HepG2 (cell line): ENCODE measurements at regions not wholly inside any gene's neighbourhood (a gene's known extent, or its start where the extent isn't known, plus 50 kb on each side); places are given as distances from the start of the nearest gene placed in this dataset.

Source experiments
- ATAC-seq: fragments of 200-7000 bp; cut with Tn5 transposase; 3 replicates; pipeline ENCODE4 v1.9.1; 2020; ENCODE audit warnings: mild to moderate bottlenecking, moderate library complexity
- BruUV-seq: library from RNA; stranded (reverse); fragments of 400-500 nt; replicated peaks from 2 replicates; lab custom pipeline; 2021; lab: Mats Ljungman, UMichigan
- CTCF ChIA-PET: fragments of 300-600 bp; formaldehyde crosslinking; extraction: SDS; loops from one replicate; lab custom pipeline; 2021; ENCODE audit warnings: low total read pairs, inconsistent platforms, low intra/inter-chr PET ratio; lab: Yijun Ruan, JAX
- POLR2A ChIA-PET: fragments of 350-600 bp; sonication (Branson Sonifier 250); formaldehyde crosslinking; loops from one replicate; lab custom pipeline; 2020; ENCODE audit warnings: antibody characterized with exemption, inconsistent platforms; lab: Yijun Ruan, JAX
- DNase-seq: peaks from one replicate; pipeline ENCODE4 v3.0.0-alpha.2; 2015; ENCODE audit warnings: low spot score
- FAIRE-seq: peaks from 3 replicates; lab custom pipeline; 2011; peaks lifted over from hg19 to GRCh38; lab: Jason Lieb, UNC
- H2AFZ ChIP-seq: one replicate; pipeline ENCODE4 v1.6.1; 2011; ENCODE audit warnings: low read length, inconsistent platforms
- H3K27ac ChIP-seq: fragments of 300-600 bp; 3 replicates; pipeline ENCODE4 v1.8.0; 2011; ENCODE audit warnings: mixed run types, mild to moderate bottlenecking, mixed read lengths, low read length, inconsistent platforms; ENCODE audit not compliant: insufficient read depth; ENCODE audit errors: extremely low read length
- H3K27me3 ChIP-seq, 2 experiments: fragments of 200-600 bp in 1 of 2; 2 replicates in 1 of 2; 3 replicates in 1 of 2; pipeline versions ENCODE4 v1.6.0 to v1.8.0; 2011; ENCODE audit warnings: low read length in 2 of 2, mild to moderate bottlenecking in 2 of 2, moderate library complexity in 2 of 2, inconsistent platforms in 1 of 2; ENCODE audit not compliant: insufficient read depth in 2 of 2, control insufficient read depth in 1 of 2
- H3K36me3 ChIP-seq, 2 experiments: fragments of 200-600 bp in 1 of 2; replicated peaks in 1 of 2; 2 replicates in 1 of 2; 3 replicates in 1 of 2; pipeline versions ENCODE4 v1.5.1 to v1.8.0; 2011; ENCODE audit warnings: low read length in 2 of 2, inconsistent platforms in 1 of 2; ENCODE audit not compliant: insufficient read depth in 2 of 2, control insufficient read depth in 1 of 2
- H3K4me1 ChIP-seq: 2 replicates; pipeline ENCODE4 v1.5.1; 2012; ENCODE audit warnings: low read length, inconsistent platforms; ENCODE audit not compliant: insufficient read depth
- H3K4me2 ChIP-seq: 2 replicates; pipeline ENCODE4 v1.6.0; 2011; ENCODE audit warnings: low read depth, low read length, inconsistent platforms
- H3K4me3 ChIP-seq, 3 experiments: fragments of 200-600 bp in 1 of 3; sonication (generic), shearing (Covaris generic) in 1 of 3; replicated peaks in 1 of 3; 2 replicates each; pipeline ENCODE4 v1.5.1; 2011 to 2016; ENCODE audit warnings: low read length in 3 of 3, inconsistent platforms in 2 of 3, low read depth in 2 of 3, mild to moderate bottlenecking in 2 of 3, control low read depth in 1 of 3, mixed read lengths in 1 of 3; ENCODE audit not compliant: insufficient read depth in 1 of 3
- H3K79me2 ChIP-seq: one replicate; pipeline ENCODE4 v1.6.1; 2011; ENCODE audit warnings: low read length, inconsistent platforms; ENCODE audit not compliant: insufficient read depth
- H3K9ac ChIP-seq: 2 replicates; pipeline ENCODE4 v1.6.0; 2011; ENCODE audit warnings: mild to moderate bottlenecking, low read depth, low read length, inconsistent platforms; ENCODE audit not compliant: insufficient read depth
- H3K9me3 ChIP-seq: 2 replicates; pipeline ENCODE4 v1.5.1; 2012; ENCODE audit warnings: mild to moderate bottlenecking, low read length
- H4K20me1 ChIP-seq: 2 replicates; pipeline ENCODE4 v1.6.0; 2011; ENCODE audit warnings: inconsistent platforms, mild to moderate bottlenecking, low read length, moderate library complexity; ENCODE audit not compliant: insufficient read depth
- ARNT2 ChIP-seq: sonication (generic); formaldehyde crosslinking; IDR thresholded peaks from 2 replicates; pipeline ENCODE4 v1.8.0; 2022; ENCODE audit warnings: mild to moderate bottlenecking, low read depth, missing genetic modification reagents, moderate library complexity
- ATAD3A ChIP-seq: sonication (generic); formaldehyde crosslinking; IDR thresholded peaks from 2 replicates; pipeline ENCODE4 v1.4.0; 2020; ENCODE audit warnings: missing genetic modification reagents
- KLF6 ChIP-seq: IDR thresholded peaks from 2 replicates; pipeline ENCODE4 v1.8.0; 2016; ENCODE audit warnings: missing biosample characterization, missing genetic modification reagents
- KMT2B ChIP-seq: IDR thresholded peaks from 2 replicates; pipeline ENCODE4 v1.6.1; 2016; ENCODE audit warnings: missing genetic modification reagents, missing compliant biosample characterization
- RARG ChIP-seq: sonication (generic); formaldehyde crosslinking; IDR thresholded peaks from 2 replicates; pipeline ENCODE4 v1.4.0; 2020; ENCODE audit warnings: low read depth, mild to moderate bottlenecking, missing genetic modification reagents
- RCOR2 ChIP-seq: IDR thresholded peaks from 2 replicates; pipeline ENCODE4 v1.6.1; 2016; ENCODE audit warnings: missing biosample characterization, missing genetic modification reagents
- SMARCC2 ChIP-seq: fragments of 450-650 bp; IDR thresholded peaks from 2 replicates; pipeline ENCODE4 v1.6.1; 2017; ENCODE audit warnings: antibody characterized with exemption, mild to moderate bottlenecking
- SOX5 ChIP-seq: IDR thresholded peaks from 2 replicates; pipeline ENCODE4 v1.6.1; 2016; ENCODE audit warnings: borderline replicate concordance
- TBL1XR1 ChIP-seq: fragments of 150-350 bp; IDR thresholded peaks from 2 replicates; pipeline ENCODE4 v1.6.1; 2014; ENCODE audit warnings: borderline replicate concordance, low read length; ENCODE audit not compliant: partially characterized antibody
- XBP1 ChIP-seq: sonication (generic); formaldehyde crosslinking; IDR thresholded peaks from 2 replicates; pipeline ENCODE4 v1.5.0; 2020; ENCODE audit warnings: missing genetic modification reagents
- ZFP1 ChIP-seq: IDR thresholded peaks from 2 replicates; pipeline ENCODE4 v1.6.1; 2016
- ZNF224 ChIP-seq: sonication (generic); formaldehyde crosslinking; IDR thresholded peaks from 2 replicates; pipeline ENCODE4 v1.5.0; 2020; ENCODE audit warnings: mild to moderate bottlenecking, missing genetic modification reagents
- ZNF296 ChIP-seq: sonication (generic); formaldehyde crosslinking; conservative IDR thresholded peaks from 2 replicates; pipeline ENCODE4 v1.5.0; 2020; ENCODE audit warnings: mild to moderate bottlenecking, missing genetic modification reagents
- ZNF577 ChIP-seq: sonication (generic); formaldehyde crosslinking; IDR thresholded peaks from 2 replicates; pipeline ENCODE4 v1.4.0; 2020; ENCODE audit warnings: mild to moderate bottlenecking, low read depth, missing genetic modification reagents, borderline replicate concordance
- ZNF614 ChIP-seq: IDR thresholded peaks from 2 replicates; pipeline ENCODE4 v1.6.1; 2018; ENCODE audit warnings: missing biosample characterization, missing genetic modification reagents, inconsistent platforms, borderline replicate concordance
- ZSCAN30 ChIP-seq: sonication (generic); formaldehyde crosslinking; IDR thresholded peaks from 2 replicates; pipeline ENCODE4 v1.5.0; 2020; ENCODE audit warnings: mild to moderate bottlenecking, missing genetic modification reagents
- WGBS: methylation state at CpG from one replicate; pipeline ENCODE4 v1.1.6; 2017; ENCODE audit warnings: low lambda C conversion rate; 5-methylcytosine and 5-hydroxymethylcytosine counted together
- in situ Hi-C: cut with HindIII; loops from 2 replicates; pipeline ENCODE4 v1.10.0; 2017; ENCODE audit warnings: low pct_unique_long_range_greater_than_20kb; ENCODE audit not compliant: extremely low pct_ligation_motif_present
- intact Hi-C: fragments of 100-400 bp; cut with micrococcal nuclease; formaldehyde crosslinking; loops from one replicate; pipeline ENCODE4 v1.10.0; 2022; ENCODE audit not compliant: unreplicated experiment
- TF ChIP-seq, protein P1 (sequence below): sonication (generic); formaldehyde crosslinking; IDR thresholded peaks from 2 replicates; pipeline ENCODE4 v1.5.1; 2020; ENCODE audit warnings: missing genetic modification reagents, mild to moderate bottlenecking, borderline replicate concordance
- TF ChIP-seq, protein P2 (sequence below): sonication (generic); formaldehyde crosslinking; IDR thresholded peaks from 2 replicates; pipeline ENCODE4 v1.4.0; 2020; ENCODE audit warnings: low read depth, mild to moderate bottlenecking, missing genetic modification reagents
- TF ChIP-seq, protein P3 (sequence below): sonication (generic); formaldehyde crosslinking; IDR thresholded peaks from 2 replicates; pipeline ENCODE4 v1.4.0; 2020; ENCODE audit warnings: mild to moderate bottlenecking, missing genetic modification reagents

DNA sequence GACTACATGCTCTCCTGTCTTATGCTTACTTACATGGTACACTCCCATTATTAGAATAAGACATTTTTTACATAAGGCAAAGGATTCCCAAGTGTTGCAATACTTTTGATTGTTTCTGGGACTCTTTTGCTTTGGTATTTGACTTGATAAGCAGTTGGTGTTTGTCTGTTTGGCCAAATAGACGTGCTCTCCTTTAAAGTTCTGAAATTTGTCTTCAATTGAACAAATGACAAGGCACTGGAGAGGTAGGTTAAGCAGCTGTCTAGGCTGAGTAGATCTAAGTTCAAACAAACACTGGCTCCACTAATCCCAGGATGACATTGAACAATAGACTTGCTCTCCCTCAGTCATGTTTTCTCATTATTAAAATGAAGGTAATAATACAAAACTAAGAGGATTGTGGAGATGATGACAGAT, 430.5 kb downstream of the STK39 start:
- H3K27ac ChIP-seq = peak overlapping the region; percentile 90
- peak overlapping the region; percentile 72 for H3K4me2 ChIP-seq
- no peaks in the 10 kb centered on the region for H3K36me3 ChIP-seq
- intact Hi-C loops = no loop called here
- no peaks in the 10 kb centered on the region for H3K79me2 ChIP-seq
- ATAC-seq (peak; percentile 72), FAIRE-seq (peak; percentile 94), DNase-seq (peak; percentile 94)
- no peaks in the 10 kb centered on the region for H3K9me3 ChIP-seq
- no peak overlapping the region for H3K4me3 ChIP-seq
- CTCF ChIA-PET = no interaction called here
- in situ Hi-C loops = no loop called here
- no TSS peak for BruUV-seq
- 0% methylated on average over 1 of the region's 1 CpG for WGBS
- H3K27me3 ChIP-seq = no peaks in the 10 kb centered on the region
- H3K9ac ChIP-seq = no peak overlapping the region
- H4K20me1 ChIP-seq = no peaks in the 10 kb centered on the region
- POLR2A ChIA-PET = interaction anchor here (2.7 kb wide), 1 partner anchor 10 kb away, joined by 11 read pairs; no protein-coding TSS in a partner anchor
- peaks cover 63% of the 10 kb centered on the region for H3K4me1 ChIP-seq
- no peak overlapping the region for H2AFZ ChIP-seq
- no peak for TF ChIP-seq ARNT2
- no peak for TF ChIP-seq KMT2B (CRISPR knock-in tag)
- TF ChIP-seq, protein P1, sequence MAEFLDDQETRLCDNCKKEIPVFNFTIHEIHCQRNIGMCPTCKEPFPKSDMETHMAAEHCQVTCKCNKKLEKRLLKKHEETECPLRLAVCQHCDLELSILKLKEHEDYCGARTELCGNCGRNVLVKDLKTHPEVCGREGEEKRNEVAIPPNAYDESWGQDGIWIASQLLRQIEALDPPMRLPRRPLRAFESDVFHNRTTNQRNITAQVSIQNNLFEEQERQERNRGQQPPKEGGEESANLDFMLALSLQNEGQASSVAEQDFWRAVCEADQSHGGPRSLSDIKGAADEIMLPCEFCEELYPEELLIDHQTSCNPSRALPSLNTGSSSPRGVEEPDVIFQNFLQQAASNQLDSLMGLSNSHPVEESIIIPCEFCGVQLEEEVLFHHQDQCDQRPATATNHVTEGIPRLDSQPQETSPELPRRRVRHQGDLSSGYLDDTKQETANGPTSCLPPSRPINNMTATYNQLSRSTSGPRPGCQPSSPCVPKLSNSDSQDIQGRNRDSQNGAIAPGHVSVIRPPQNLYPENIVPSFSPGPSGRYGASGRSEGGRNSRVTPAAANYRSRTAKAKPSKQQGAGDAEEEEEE = no peak
- TF ChIP-seq XBP1 (CRISPR knock-in tag) = no peak
- TF ChIP-seq RARG (CRISPR knock-in tag) = no peak
- no peak for TF ChIP-seq ATAD3A
- no peak for TF ChIP-seq SMARCC2
- TF ChIP-seq, protein P2, sequence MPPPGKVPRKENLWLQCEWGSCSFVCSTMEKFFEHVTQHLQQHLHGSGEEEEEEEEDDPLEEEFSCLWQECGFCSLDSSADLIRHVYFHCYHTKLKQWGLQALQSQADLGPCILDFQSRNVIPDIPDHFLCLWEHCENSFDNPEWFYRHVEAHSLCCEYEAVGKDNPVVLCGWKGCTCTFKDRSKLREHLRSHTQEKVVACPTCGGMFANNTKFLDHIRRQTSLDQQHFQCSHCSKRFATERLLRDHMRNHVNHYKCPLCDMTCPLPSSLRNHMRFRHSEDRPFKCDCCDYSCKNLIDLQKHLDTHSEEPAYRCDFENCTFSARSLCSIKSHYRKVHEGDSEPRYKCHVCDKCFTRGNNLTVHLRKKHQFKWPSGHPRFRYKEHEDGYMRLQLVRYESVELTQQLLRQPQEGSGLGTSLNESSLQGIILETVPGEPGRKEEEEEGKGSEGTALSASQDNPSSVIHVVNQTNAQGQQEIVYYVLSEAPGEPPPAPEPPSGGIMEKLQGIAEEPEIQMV = no peak
- 0 out of 2 replicates have a peak, but pooled peaks have one; percentile 30 for TF ChIP-seq KLF6
- 0 out of 2 replicates have a peak, but pooled peaks have one; percentile 48 for TF ChIP-seq RCOR2
- no peak for TF ChIP-seq ZNF224
- TF ChIP-seq, protein P3, sequence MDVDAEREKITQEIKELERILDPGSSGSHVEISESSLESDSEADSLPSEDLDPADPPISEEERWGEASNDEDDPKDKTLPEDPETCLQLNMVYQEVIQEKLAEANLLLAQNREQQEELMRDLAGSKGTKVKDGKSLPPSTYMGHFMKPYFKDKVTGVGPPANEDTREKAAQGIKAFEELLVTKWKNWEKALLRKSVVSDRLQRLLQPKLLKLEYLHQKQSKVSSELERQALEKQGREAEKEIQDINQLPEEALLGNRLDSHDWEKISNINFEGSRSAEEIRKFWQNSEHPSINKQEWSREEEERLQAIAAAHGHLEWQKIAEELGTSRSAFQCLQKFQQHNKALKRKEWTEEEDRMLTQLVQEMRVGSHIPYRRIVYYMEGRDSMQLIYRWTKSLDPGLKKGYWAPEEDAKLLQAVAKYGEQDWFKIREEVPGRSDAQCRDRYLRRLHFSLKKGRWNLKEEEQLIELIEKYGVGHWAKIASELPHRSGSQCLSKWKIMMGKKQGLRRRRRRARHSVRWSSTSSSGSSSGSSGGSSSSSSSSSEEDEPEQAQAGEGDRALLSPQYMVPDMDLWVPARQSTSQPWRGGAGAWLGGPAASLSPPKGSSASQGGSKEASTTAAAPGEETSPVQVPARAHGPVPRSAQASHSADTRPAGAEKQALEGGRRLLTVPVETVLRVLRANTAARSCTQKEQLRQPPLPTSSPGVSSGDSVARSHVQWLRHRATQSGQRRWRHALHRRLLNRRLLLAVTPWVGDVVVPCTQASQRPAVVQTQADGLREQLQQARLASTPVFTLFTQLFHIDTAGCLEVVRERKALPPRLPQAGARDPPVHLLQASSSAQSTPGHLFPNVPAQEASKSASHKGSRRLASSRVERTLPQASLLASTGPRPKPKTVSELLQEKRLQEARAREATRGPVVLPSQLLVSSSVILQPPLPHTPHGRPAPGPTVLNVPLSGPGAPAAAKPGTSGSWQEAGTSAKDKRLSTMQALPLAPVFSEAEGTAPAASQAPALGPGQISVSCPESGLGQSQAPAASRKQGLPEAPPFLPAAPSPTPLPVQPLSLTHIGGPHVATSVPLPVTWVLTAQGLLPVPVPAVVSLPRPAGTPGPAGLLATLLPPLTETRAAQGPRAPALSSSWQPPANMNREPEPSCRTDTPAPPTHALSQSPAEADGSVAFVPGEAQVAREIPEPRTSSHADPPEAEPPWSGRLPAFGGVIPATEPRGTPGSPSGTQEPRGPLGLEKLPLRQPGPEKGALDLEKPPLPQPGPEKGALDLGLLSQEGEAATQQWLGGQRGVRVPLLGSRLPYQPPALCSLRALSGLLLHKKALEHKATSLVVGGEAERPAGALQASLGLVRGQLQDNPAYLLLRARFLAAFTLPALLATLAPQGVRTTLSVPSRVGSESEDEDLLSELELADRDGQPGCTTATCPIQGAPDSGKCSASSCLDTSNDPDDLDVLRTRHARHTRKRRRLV (CRISPR knock-in tag) = 0 out of 2 replicates have a peak, but pooled peaks have one; percentile 52
- peak; percentile 93; the same call in 1 of the 2 replicates for TF ChIP-seq SOX5
- peak; percentile 68; the same call in 1 of the 2 replicates for TF ChIP-seq ZNF614 (CRISPR knock-in tag)
- no peak for TF ChIP-seq ZSCAN30 (CRISPR knock-in tag)
- no peak for TF ChIP-seq ZNF296 (CRISPR knock-in tag)
- TF ChIP-seq ZFP1 (CRISPR knock-in tag) = peak; percentile 44; the same call in 1 of the 2 replicates
- TF ChIP-seq TBL1XR1 = no peak
- TF ChIP-seq ZNF577 (CRISPR knock-in tag) = no peak
